Sigmoid colon (tissue), 4 donors: ENCODE measurements at regions not wholly inside any gene's neighbourhood (a gene's known extent, or its start where the extent isn't known, plus 50 kb on each side); places are given as distances from the start of the nearest gene placed in this dataset.

Experiments used
- CTCF ChIP-seq, 4 experiments: fragments of 450-650 bp in 3 of 4; fragments of 200-600 bp in 1 of 4; IDR thresholded peaks; one replicate each; pipeline ENCODE4 v1.5.1; 2016 to 2019; ENCODE audit warnings: antibody characterized with exemption in 4 of 4, mild to moderate bottlenecking in 3 of 4, moderate library complexity in 2 of 4
- EP300 ChIP-seq, 4 donors: sonication (generic); formaldehyde crosslinking; IDR thresholded peaks; one replicate each; pipeline ENCODE4 v1.6.1; 2017; ENCODE audit warnings: antibody characterized with exemption in 4 of 4
- POLR2A ChIP-seq, 2 donors: fragments of 450-650 bp; IDR thresholded peaks; one replicate each; pipeline ENCODE4 v1.6.1; 2016; ENCODE audit warnings: antibody characterized with exemption in 2 of 2, mild to moderate bottlenecking in 2 of 2, moderate library complexity in 2 of 2

DNA sequence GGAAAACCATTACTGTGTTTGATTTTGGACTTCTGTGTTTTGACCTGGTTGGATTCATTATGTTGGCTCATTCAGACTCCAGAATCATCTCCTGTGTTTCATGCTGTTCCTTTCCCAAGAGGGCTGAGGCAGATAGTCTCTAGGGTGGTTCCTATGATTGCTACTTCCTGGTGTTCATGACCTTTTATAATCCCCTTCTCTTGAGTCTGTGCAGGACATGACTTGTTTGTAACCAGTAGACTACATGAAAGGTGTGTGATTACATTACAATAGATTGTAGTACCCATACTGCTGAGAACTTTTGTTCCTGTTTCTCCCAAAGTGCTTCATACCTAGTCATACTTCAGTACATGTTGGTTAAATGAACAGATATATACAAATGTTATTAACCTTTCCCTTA lies 700.6 kb downstream of the METTL15 start:
- TF ChIP-seq CTCF (IDR thresholded peaks at IDR 0.05) (no peak), POLR2A (IDR thresholded peaks at IDR 0.05) (no peak), EP300 (IDR thresholded peaks at IDR 0.05) (no peak)
